ENCODE measurements at regions not wholly inside any gene's neighbourhood (a gene's known extent, or its start where the extent isn't known, plus 50 kb on each side); places are given as distances from the start of the nearest gene placed in this dataset.
"Not testable (repeated sequence)": the region's sequence is repeated elsewhere in the genome, so short reads cannot be mapped to it uniquely, and the experiment has no call there.

DNA sequence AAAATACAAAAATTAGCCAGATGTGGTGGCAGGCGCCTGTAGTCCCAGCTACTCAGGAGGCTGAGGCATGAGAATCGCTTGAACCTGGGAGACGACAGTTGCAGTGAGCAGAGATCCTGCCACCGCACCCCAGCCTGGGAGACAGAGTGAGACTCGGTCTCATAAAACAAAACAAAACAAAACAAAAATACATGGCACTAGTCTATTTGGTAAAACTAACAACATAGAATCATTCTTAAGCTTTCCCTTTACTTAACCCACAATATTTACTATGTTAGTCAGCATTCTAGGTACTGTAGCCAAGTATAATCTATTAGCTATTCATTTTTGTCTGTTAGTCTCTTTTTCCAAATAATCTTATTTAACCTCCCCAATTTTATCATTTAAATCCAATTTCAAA is 1482.8 kb downstream of the SLITRK5 start:
- no peaks in the 10 kb centered on the region for H3K36me3 Mint-ChIP-seq
- H3K27ac Mint-ChIP-seq, result no peak overlapping the region
- no peaks in the 10 kb centered on the region for H3K27me3 Mint-ChIP-seq
- no peak overlapping the region for H3K4me3 Mint-ChIP-seq
- intact Hi-C loops (cut with micrococcal nuclease), result no loop called here
- DNase-seq, result no peak
- no peaks in the 10 kb centered on the region for H3K4me1 Mint-ChIP-seq (ENCODE audit: low read depth)
- ChIA-PET CTCF (no interaction called here), POLR2A (no interaction called here)
- H3K9me3 Mint-ChIP-seq, result peaks cover 16% of the 10 kb centered on the region

DNA sequence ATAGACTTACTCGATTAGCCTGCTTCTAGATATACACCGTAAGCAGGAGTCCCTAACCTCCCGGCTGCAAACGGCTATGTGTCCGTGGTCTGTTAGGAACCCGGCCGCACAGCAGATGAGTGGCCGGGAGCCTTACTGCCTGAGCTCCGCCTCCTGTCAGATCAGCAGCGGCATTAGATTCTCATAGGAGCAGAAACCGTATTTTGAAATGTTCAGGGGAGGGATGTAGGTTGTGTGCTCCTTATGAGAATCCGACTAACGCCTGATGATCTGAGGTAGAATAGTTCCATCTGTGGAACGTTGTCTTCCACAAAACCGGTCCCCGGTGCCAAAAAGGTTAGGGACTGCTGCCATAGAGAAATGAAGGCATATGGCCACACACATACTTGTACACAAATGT is 1491.9 kb downstream of the SLITRK5 start:
- Mint-ChIP-seq H3K4me1 (ENCODE audit: low read depth) (no peaks in the 10 kb centered on the region), H3K27me3 (no peaks in the 10 kb centered on the region), H3K9me3 (peaks cover 13% of the 10 kb centered on the region), H3K36me3 (no peaks in the 10 kb centered on the region), H3K27ac (no peak overlapping the region), H3K4me3 (no peak overlapping the region)
- intact Hi-C loops (cut with micrococcal nuclease), result no loop called here
- ChIA-PET POLR2A (no interaction called here), CTCF (no interaction called here)
- DNase-seq, result no peak

DNA sequence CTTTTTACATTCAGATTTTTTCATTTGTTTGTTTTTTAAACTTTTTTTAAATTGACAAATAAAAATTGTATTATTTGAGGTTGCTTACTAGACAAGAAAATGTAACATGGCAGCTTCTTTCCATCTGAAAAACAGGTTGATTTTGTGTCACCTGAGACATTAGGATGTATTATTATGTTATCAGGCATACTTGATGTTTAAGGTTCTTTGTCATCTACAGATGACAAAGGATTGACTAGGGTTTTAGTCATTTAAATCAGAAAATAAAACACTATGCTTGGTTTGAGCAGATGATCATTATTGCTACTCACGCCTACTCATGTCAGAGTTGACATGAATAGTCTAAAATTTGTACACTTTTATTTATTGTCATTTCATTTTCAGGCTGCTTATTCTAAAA is 1494.5 kb downstream of the SLITRK5 start:
- POLR2A ChIA-PET, result no interaction called here
- Mint-ChIP-seq H3K27me3 (no peaks in the 10 kb centered on the region), H3K9me3 (peaks cover 9% of the 10 kb centered on the region), H3K27ac (no peak overlapping the region), H3K36me3 (no peaks in the 10 kb centered on the region), H3K4me1 (ENCODE audit: low read depth) (no peaks in the 10 kb centered on the region), H3K4me3 (no peak overlapping the region)
- no peak for DNase-seq
- CTCF ChIA-PET, result no interaction called here
- intact Hi-C loops (cut with micrococcal nuclease), result no loop called here

DNA sequence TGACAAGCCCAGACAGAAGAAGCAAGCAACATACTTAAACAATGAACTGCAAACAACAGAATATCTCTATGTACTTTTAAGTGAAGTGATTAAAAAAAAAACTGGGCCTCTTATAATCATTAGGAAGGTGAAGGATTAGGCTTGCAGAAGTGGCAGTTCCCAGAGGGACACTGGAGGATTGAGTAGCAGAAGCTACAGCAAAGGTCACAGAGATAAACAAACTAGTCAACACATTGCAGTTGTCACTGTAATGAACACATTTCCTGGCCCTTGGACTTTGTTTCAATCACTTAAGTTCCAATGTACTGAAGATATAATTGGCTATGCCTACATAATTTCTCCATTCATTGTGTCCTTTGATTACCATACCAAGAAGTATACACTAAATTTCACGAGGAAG is 1498.8 kb downstream of the SLITRK5 start:
- Mint-ChIP-seq H3K27ac (no peak overlapping the region), H3K9me3 (peaks cover 7% of the 10 kb centered on the region), H3K36me3 (no peaks in the 10 kb centered on the region), H3K4me1 (ENCODE audit: low read depth) (no peaks in the 10 kb centered on the region), H3K4me3 (no peak overlapping the region), H3K27me3 (no peaks in the 10 kb centered on the region)
- intact Hi-C loops (cut with micrococcal nuclease), result no loop called here
- ChIA-PET CTCF (no interaction called here), POLR2A (no interaction called here)
- no peak for DNase-seq

DNA sequence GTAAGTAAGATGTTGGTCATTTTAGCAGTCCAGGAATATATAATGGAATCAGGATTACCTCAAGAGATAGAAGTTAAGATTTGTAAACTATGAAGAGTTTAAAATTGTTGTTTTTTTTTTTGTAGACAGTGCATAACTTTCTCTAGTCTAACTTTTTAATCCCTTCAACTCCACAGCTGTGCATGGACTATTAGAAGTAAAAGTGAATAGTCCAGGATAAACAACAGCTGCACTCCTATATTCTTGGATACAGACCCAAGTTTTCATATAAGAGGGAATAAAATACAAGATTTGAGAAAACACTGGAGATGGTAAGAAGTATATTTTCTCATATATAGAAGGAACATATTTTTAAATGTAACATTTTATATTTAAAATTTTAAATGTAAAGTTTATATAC is 1509.9 kb downstream of the SLITRK5 start:
- Mint-ChIP-seq H3K9me3 (peaks cover 19% of the 10 kb centered on the region), H3K36me3 (no peaks in the 10 kb centered on the region), H3K27me3 (no peaks in the 10 kb centered on the region), H3K4me3 (no peak overlapping the region), H3K27ac (no peak overlapping the region), H3K4me1 (ENCODE audit: low read depth) (no peaks in the 10 kb centered on the region)
- POLR2A ChIA-PET, result no interaction called here
- intact Hi-C loops (cut with micrococcal nuclease), result no loop called here
- CTCF ChIA-PET, result no interaction called here
- no peak for DNase-seq

DNA sequence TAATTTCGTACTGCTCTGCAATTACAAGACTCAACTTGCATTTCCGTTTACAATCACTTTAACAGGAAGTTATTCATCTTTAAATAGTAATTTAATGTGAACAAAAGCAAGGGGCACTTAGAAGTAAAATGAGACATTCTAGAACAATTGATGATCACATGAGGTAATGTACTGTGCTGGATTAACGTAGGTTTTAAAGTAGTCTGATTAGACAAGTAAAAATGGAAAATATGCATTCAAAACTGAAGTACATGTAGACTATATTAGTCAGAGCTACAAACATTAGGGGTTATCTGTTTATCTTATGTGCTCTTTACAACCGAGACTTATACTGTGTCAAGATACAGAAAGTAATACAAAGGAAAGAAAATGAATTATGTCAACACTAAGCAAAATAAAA is 1528.0 kb downstream of the SLITRK5 start:
- Mint-ChIP-seq H3K9me3 (peaks cover 3% of the 10 kb centered on the region), H3K4me3 (no peak overlapping the region), H3K27me3 (no peaks in the 10 kb centered on the region), H3K36me3 (no peaks in the 10 kb centered on the region), H3K4me1 (ENCODE audit: low read depth) (no peaks in the 10 kb centered on the region), H3K27ac (no peak overlapping the region)
- POLR2A ChIA-PET, result no interaction called here
- CTCF ChIA-PET, result no interaction called here
- intact Hi-C loops (cut with micrococcal nuclease), result no loop called here
- no peak for DNase-seq

DNA sequence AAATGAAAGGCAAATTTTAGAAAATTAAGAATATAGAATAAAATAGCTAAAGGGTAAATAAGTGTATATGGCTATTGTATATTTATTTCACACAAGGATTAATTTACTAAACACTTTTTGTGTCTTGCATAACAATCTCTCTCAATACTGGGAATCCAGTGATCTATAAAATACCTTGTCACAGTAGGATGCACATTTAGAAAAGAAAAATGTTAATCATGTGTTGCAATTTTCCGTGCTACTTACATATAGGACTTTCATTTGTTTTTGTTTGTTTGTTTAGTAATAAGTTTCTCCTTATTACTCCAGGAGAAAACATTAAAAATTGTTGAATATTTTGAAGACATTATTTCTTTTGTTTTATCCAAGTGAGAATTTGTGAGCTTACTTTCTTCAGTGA is 1533.3 kb downstream of the SLITRK5 start:
- Mint-ChIP-seq H3K36me3 (no peaks in the 10 kb centered on the region), H3K27me3 (no peaks in the 10 kb centered on the region), H3K4me1 (ENCODE audit: low read depth) (no peaks in the 10 kb centered on the region), H3K9me3 (no peaks in the 10 kb centered on the region), H3K4me3 (no peak overlapping the region), H3K27ac (no peak overlapping the region)
- intact Hi-C loops (cut with micrococcal nuclease), result no loop called here
- POLR2A ChIA-PET, result no interaction called here
- DNase-seq, result no peak
- CTCF ChIA-PET, result no interaction called here

DNA sequence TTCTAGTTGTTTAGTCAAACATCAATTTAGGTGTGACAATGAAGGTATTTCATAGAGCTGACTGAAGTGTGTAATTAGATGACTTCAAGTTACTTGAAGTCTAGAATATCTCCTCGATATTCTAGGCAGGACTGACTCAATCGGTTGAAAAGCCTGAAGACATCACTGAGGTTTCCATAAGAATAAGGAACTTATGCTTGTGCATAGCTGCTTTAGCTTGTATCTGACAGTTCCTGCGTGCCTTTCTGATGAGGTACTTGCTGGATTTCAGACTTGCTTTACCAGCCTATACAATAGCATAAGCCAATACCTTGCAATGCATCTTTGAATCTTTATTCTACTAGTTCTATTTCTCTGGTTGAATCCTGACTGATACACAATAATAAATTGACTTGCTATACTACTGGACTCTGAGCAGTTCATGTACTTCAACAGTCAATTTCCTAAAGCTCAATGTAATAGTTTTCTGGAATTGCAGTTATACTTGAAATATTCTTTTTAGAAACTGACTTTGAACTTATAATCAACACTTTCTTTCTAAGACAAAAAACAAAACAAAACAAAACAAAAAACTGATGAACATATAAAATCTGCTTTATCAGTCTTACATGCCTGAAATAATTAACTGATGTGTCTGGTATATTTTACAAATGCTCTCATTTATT is 1534.8 kb downstream of the SLITRK5 start:
- CTCF ChIA-PET, result no interaction called here
- Mint-ChIP-seq H3K27ac (no peak overlapping the region), H3K36me3 (no peaks in the 10 kb centered on the region), H3K9me3 (no peaks in the 10 kb centered on the region), H3K27me3 (no peaks in the 10 kb centered on the region), H3K4me3 (no peak overlapping the region), H3K4me1 (ENCODE audit: low read depth) (no peaks in the 10 kb centered on the region)
- no peak for DNase-seq
- POLR2A ChIA-PET, result no interaction called here
- intact Hi-C loops (cut with micrococcal nuclease), result no loop called here

DNA sequence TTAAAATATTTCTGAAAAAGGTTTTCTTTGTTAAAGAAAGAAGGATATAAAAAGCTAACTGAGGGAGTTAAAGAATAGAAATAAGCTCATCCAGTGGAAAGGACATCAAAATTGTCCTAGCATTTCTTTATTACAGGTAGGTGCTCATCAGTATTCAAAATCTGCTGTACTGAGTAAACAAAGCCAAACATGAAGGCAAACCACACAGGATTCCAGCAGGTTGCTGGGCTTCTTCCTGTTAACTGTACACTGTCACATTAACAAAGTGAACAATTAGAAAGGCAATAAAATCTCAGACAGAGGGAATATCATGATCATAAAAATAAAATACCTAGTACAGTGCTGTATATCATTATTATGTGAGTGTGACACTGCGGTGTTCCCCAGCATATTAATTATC is 1541.0 kb downstream of the SLITRK5 start:
- Mint-ChIP-seq H3K9me3 (peaks cover 7% of the 10 kb centered on the region), H3K36me3 (no peaks in the 10 kb centered on the region), H3K4me1 (ENCODE audit: low read depth) (no peaks in the 10 kb centered on the region), H3K27ac (no peak overlapping the region), H3K4me3 (no peak overlapping the region), H3K27me3 (no peaks in the 10 kb centered on the region)
- ChIA-PET CTCF (no interaction called here), POLR2A (no interaction called here)
- intact Hi-C loops (cut with micrococcal nuclease), result no loop called here
- no peak for DNase-seq

DNA sequence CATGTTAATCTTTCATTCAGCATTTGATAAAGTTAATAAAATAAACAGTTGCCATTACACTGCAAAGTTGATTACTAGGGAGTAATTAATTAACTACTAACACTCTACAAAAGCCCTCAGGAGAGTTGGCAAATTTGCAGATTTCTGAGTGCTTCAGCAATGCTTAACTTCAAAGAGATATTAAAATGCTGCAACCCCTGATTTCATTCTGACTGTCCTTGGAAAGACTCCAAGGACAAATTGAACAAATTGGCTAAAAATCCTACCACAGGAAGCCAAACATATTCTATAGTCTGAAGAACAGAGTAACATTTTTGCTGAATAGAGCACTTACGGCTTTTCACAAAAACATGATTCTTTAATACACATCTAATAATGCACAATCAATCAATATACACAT is 1543.0 kb downstream of the SLITRK5 start:
- no peaks in the 10 kb centered on the region for H3K27me3 Mint-ChIP-seq

DNA sequence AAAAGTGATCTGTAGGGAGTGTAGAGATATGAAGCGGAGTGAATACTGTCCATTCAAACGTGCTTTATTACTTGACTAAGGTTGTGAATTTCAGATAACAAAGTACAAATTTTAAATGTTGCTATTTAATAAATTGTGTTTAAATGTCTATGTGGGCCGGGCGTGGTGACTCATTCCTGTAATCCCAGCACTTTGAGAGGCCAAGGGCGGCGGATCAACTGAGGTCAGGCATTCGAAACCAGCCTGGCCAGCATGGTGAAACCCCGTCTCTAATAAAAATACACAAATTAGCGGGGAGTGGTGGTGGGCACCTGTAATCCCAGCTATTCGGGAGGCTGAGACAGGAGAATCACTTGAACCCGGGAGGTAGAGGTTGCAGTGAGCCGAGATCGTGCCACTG is 1544.1 kb downstream of the SLITRK5 start:
- DNase-seq; H3K4me1 Mint-ChIP-seq (ENCODE audit: low read depth); POLR2A ChIA-PET; H3K36me3 Mint-ChIP-seq; CTCF ChIA-PET; H3K4me3 Mint-ChIP-seq; intact Hi-C loops (cut with micrococcal nuclease); H3K27me3 Mint-ChIP-seq; H3K27ac Mint-ChIP-seq: not testable (repeated sequence)
- peaks cover 11% of the 10 kb centered on the region for H3K9me3 Mint-ChIP-seq

More for the DNA sequence above, 1543.0 kb downstream of the SLITRK5 start:
- intact Hi-C loops (cut with micrococcal nuclease), result no loop called here
- ChIA-PET CTCF (no interaction called here), POLR2A (no interaction called here)
- DNase-seq, result no peak
- peaks cover 7% of the 10 kb centered on the region for H3K9me3 Mint-ChIP-seq
- H3K4me1 Mint-ChIP-seq (ENCODE audit: low read depth), result no peaks in the 10 kb centered on the region
- no peak overlapping the region for H3K4me3 Mint-ChIP-seq
- no peaks in the 10 kb centered on the region for H3K36me3 Mint-ChIP-seq
- H3K27ac Mint-ChIP-seq, result no peak overlapping the region

DNA sequence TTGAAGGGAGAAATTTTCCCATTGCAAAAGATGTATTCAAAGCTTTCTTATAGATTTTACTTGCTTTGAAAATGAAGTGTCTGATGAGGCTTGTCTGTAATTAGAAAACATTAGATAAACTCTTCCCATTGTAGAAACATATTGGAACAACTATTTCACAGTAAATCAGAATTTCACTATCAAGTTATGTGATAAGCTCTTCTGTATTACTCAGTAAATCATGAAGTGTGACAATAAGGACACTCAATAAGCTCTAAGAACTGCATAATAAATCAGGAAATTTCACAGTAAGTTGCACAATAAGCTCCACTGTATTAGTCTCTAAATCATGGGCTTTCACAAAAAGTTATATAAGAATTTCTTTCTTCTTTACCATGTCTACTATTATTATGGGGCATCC is 1546.6 kb downstream of the SLITRK5 start:
- H3K27me3 Mint-ChIP-seq, result no peaks in the 10 kb centered on the region
- no peaks in the 10 kb centered on the region for H3K4me1 Mint-ChIP-seq (ENCODE audit: low read depth)
- H3K9me3 Mint-ChIP-seq, result peaks cover 26% of the 10 kb centered on the region
- DNase-seq, result no peak
- H3K36me3 Mint-ChIP-seq, result no peaks in the 10 kb centered on the region
- ChIA-PET POLR2A (no interaction called here), CTCF (no interaction called here)
- no peak overlapping the region for H3K4me3 Mint-ChIP-seq
- intact Hi-C loops (cut with micrococcal nuclease), result no loop called here
- no peak overlapping the region for H3K27ac Mint-ChIP-seq

DNA sequence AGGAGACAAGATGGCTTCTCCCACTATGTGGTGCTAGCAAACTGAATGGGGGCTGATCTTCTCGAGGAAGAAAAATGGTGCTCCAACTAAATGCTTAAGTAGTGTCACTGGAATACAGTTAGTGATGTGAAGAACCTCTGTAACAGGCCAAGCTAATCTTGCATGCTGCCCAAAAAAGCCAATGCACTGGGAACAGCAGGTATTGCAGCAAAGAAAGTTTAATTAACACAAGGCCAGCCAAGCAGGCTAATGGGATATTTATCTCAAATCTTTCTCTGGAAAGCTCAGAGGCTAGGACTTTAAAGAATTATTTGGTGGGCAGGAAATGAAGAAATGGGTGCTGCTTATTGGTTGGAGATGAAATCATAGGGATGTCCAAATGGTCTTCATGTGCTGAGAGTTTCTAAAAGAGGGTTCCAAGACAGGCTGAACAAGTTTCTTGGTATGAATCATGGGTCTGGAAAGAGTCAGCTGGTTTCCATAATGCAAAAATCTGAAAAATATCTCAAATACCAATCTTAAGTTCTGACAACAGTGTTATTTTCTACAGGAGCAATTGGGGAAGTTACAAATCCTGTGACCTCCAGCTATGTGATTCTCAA is 1550.5 kb downstream of the SLITRK5 start:
- H3K4me1 Mint-ChIP-seq (ENCODE audit: low read depth), result no peaks in the 10 kb centered on the region
- ChIA-PET POLR2A (no interaction called here), CTCF (no interaction called here)
- intact Hi-C loops (cut with micrococcal nuclease), result no loop called here
- no peak overlapping the region for H3K27ac Mint-ChIP-seq
- no peak for DNase-seq
- no peaks in the 10 kb centered on the region for H3K36me3 Mint-ChIP-seq
- no peak overlapping the region for H3K4me3 Mint-ChIP-seq
- peaks cover 22% of the 10 kb centered on the region for H3K9me3 Mint-ChIP-seq
- no peaks in the 10 kb centered on the region for H3K27me3 Mint-ChIP-seq
